ENCODE measurements at regions not wholly inside any gene's neighbourhood (a gene's known extent, or its start where the extent isn't known, plus 50 kb on each side); places are given as distances from the start of the nearest gene placed in this dataset.

DNA sequence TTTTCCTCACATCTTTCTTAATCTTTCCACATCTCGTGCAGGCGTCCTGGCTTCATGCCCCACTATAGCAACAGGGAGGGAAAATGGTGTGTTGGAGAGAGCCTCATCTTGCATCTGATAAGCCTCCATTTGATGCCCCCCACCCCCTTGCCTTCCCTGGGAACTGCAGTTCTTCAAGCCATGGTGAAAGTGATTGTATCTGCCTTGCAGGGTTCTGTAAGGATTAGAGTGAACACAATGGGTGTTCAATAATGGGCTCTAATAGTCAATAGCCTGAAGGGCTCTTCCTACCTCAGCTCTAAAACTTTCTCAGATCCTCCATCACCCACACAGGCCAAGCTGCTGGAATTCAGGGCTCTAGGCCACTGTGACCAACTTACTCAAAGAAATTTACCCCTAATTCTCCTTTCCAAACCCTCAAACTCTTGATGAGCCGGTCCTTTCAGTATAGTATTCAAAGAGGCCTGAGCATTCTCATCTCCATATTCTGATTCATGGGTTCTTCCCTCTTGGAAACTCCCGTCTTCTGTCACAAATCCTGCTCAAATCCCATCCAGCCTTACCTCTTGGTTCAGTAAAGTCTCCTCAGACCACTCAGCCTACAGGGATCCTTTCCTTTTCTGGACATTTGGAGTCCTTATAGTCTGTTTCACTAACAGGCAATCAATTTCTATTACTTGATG lies 128.3 kb upstream of the TRIM2 start:
- H4K20me1 ChIP-seq (ENCODE audit: insufficient read depth) = no peaks in the 10 kb centered on the region
- TF ChIP-seq, protein P1, sequence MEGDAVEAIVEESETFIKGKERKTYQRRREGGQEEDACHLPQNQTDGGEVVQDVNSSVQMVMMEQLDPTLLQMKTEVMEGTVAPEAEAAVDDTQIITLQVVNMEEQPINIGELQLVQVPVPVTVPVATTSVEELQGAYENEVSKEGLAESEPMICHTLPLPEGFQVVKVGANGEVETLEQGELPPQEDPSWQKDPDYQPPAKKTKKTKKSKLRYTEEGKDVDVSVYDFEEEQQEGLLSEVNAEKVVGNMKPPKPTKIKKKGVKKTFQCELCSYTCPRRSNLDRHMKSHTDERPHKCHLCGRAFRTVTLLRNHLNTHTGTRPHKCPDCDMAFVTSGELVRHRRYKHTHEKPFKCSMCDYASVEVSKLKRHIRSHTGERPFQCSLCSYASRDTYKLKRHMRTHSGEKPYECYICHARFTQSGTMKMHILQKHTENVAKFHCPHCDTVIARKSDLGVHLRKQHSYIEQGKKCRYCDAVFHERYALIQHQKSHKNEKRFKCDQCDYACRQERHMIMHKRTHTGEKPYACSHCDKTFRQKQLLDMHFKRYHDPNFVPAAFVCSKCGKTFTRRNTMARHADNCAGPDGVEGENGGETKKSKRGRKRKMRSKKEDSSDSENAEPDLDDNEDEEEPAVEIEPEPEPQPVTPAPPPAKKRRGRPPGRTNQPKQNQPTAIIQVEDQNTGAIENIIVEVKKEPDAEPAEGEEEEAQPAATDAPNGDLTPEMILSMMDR (conservative IDR thresholded peaks at IDR 0.05; ENCODE audit: low read depth, low read length) = no peak
- no peaks in the 10 kb centered on the region for H3K36me3 ChIP-seq (ENCODE audit: insufficient read depth)
- H3K4me3 ChIP-seq (IDR thresholded peaks at IDR 0.05; ENCODE audit: insufficient read depth, low read depth, low read length) = no peak overlapping the region
- H3K27ac ChIP-seq = no peak overlapping the region
- H2AFZ ChIP-seq (ENCODE audit: low read depth) = no peak overlapping the region
- no peak overlapping the region for H3K9ac ChIP-seq
- H3K79me2 ChIP-seq (ENCODE audit: insufficient read depth, low read depth) = no peaks in the 10 kb centered on the region
- H3K27me3 ChIP-seq (ENCODE audit: insufficient read depth, low read depth) = no peaks in the 10 kb centered on the region
- no peaks in the 10 kb centered on the region for H3K4me1 ChIP-seq (ENCODE audit: low read depth, poor library complexity, severe bottlenecking)
- no peak overlapping the region for H3K4me2 ChIP-seq

DNA sequence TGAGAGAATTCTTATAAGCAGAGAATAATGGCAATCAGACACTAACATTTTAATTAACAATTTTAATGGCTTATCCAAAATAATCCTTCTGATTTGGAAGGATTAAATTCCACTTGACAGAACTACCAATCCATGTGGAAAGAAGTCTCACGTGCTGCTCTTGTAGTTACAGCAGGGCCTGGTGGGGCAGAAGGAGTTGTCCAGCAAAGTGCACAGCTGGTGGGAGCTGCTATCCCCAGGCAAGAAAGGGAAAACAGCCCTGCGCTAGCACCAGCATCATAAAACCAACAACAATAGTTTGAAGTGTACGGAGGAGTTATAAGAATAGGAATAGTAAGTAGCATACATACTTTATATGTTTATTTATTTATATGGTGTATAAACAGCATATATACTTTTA lies 127.4 kb upstream of the TRIM2 start:
- Histone ChIP-seq H3K27me3 (ENCODE audit: insufficient read depth, low read depth) (no peaks in the 10 kb centered on the region), H3K4me2 (no peak overlapping the region), H3K27ac (no peak overlapping the region), H3K79me2 (ENCODE audit: insufficient read depth, low read depth) (no peaks in the 10 kb centered on the region), H3K36me3 (ENCODE audit: insufficient read depth) (no peaks in the 10 kb centered on the region), H2AFZ (ENCODE audit: low read depth) (no peak overlapping the region), H3K4me3 (IDR thresholded peaks at IDR 0.05; ENCODE audit: insufficient read depth, low read depth, low read length) (no peak overlapping the region), H3K9ac (no peak overlapping the region), H4K20me1 (ENCODE audit: insufficient read depth) (no peaks in the 10 kb centered on the region), H3K4me1 (ENCODE audit: low read depth, poor library complexity, severe bottlenecking) (no peaks in the 10 kb centered on the region)
- TF ChIP-seq, protein P1 (conservative IDR thresholded peaks at IDR 0.05; ENCODE audit: low read depth, low read length) = no peak

DNA sequence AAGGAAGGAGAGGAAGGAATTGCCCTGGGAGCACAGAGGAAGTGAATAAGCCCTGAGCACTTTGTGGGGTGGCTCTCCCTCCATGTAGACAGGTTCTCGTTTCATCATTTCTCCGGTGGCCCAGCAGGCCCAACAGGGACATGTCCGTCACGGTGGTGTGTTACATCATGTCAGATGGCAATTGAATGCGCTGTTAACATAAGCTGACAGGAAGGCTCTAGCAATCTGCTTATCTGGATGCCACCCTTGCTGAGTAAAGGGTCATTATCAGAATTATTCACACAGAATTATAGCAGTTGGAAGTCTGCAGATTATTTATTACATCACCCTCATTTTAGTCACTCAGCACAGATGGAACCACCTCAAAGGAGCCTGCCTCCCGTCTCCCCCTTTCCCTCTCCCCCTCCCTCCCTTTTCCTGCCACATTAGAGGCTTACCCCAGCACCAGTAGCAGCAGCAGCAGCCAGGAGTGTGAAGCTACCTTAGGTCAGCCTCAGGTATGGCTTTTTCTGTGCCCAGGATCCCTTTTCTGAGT lies 124.3 kb upstream of the TRIM2 start:
- no peaks in the 10 kb centered on the region for H3K79me2 ChIP-seq (ENCODE audit: insufficient read depth, low read depth)
- no peak overlapping the region for H3K9ac ChIP-seq
- H4K20me1 ChIP-seq (ENCODE audit: insufficient read depth) = no peaks in the 10 kb centered on the region
- TF ChIP-seq, protein P1 (conservative IDR thresholded peaks at IDR 0.05; ENCODE audit: low read depth, low read length) = no peak
- no peak overlapping the region for H3K4me3 ChIP-seq (IDR thresholded peaks at IDR 0.05; ENCODE audit: insufficient read depth, low read depth, low read length)
- no peak overlapping the region for H2AFZ ChIP-seq (ENCODE audit: low read depth)
- H3K4me1 ChIP-seq (ENCODE audit: low read depth, poor library complexity, severe bottlenecking) = peaks cover 15% of the 10 kb centered on the region
- H3K4me2 ChIP-seq = no peak overlapping the region
- no peaks in the 10 kb centered on the region for H3K27me3 ChIP-seq (ENCODE audit: insufficient read depth, low read depth)
- H3K36me3 ChIP-seq (ENCODE audit: insufficient read depth) = no peaks in the 10 kb centered on the region
- no peak overlapping the region for H3K27ac ChIP-seq

DNA sequence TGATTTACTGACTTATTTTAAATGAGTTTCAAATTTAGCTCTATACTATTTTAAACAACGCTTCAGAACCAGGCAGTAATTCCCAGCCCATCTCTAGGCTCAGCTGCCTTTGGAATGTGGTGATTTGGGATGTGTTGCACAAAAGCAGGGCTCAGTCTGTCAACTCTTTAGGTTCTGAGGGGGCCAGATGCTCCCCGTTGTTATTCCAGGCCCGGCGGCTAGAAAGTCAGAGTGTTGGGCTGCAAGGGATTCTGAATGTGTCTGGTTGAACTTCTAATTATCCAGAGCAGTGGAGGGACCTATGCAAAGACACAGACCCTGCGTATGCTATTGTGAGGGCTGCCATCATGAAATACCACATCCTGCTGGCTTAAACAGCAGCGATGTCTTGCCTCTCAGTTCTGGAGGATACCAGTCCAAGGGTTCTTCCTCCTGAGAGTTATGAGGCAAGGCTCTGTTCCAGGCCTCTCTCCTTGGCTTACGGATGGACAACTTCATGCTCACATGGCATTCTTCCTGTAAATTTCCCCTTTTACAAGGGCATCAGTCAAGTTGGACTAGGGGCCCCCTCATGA lies 123.2 kb upstream of the TRIM2 start:
- Histone ChIP-seq H4K20me1 (ENCODE audit: insufficient read depth) (no peaks in the 10 kb centered on the region), H3K9ac (no peak overlapping the region), H3K36me3 (ENCODE audit: insufficient read depth) (no peaks in the 10 kb centered on the region), H2AFZ (ENCODE audit: low read depth) (no peak overlapping the region), H3K4me2 (no peak overlapping the region), H3K4me1 (ENCODE audit: low read depth, poor library complexity, severe bottlenecking) (peaks cover 27% of the 10 kb centered on the region), H3K27me3 (ENCODE audit: insufficient read depth, low read depth) (no peaks in the 10 kb centered on the region), H3K27ac (no peak overlapping the region), H3K4me3 (IDR thresholded peaks at IDR 0.05; ENCODE audit: insufficient read depth, low read depth, low read length) (no peak overlapping the region), H3K79me2 (ENCODE audit: insufficient read depth, low read depth) (no peaks in the 10 kb centered on the region)
- TF ChIP-seq, protein P1 (conservative IDR thresholded peaks at IDR 0.05; ENCODE audit: low read depth, low read length) = no peak
